Progenitor cell of endocrine pancreas (in vitro differentiated cells): ENCODE measurements at regions not wholly inside any gene's neighbourhood (a gene's known extent, or its start where the extent isn't known, plus 50 kb on each side); places are given as distances from the start of the nearest gene placed in this dataset.

Source experiments
- DNase-seq: peaks from one replicate; pipeline ENCODE4 v3.0.0; 2021; ENCODE audit warnings: low spot score; ENCODE audit not compliant: unreplicated experiment
- H3K27ac Mint-ChIP-seq: 2 replicates; pipeline ENCODE4 v1.8.0; 2021; ENCODE audit warnings: mild to moderate bottlenecking, moderate library complexity, mixed read lengths
- H3K27me3 Mint-ChIP-seq: 2 replicates; pipeline ENCODE4 v1.8.0; 2021; ENCODE audit warnings: mixed read lengths
- H3K36me3 Mint-ChIP-seq: 2 replicates; pipeline ENCODE4 v1.8.0; 2022; ENCODE audit warnings: mixed read lengths; ENCODE audit not compliant: insufficient read depth
- H3K4me1 Mint-ChIP-seq: 2 replicates; pipeline ENCODE4 v1.8.0; 2021; ENCODE audit warnings: low read depth, mixed read lengths
- H3K4me3 Mint-ChIP-seq: 2 replicates; pipeline ENCODE4 v1.8.0; 2021; ENCODE audit warnings: low read depth, mild to moderate bottlenecking, moderate library complexity, mixed read lengths
- H3K9me3 Mint-ChIP-seq: 2 replicates; pipeline ENCODE4 v1.8.0; 2021; ENCODE audit warnings: low read depth, mixed read lengths
- CTCF ChIP-seq: fragments of 200-600 bp; sonication (generic); IDR thresholded peaks from one replicate; pipeline ENCODE4 v1.5.0; 2021; ENCODE audit warnings: antibody characterized with exemption, mild to moderate bottlenecking; ENCODE audit not compliant: unreplicated experiment

GRCh38 chr6:101080597-101080996 lies 199.5 kb upstream of the ASCC3 start:
- Mint-ChIP-seq H3K4me3 (no peak overlapping the region), H3K4me1 (peaks cover 29% of the 10 kb centered on the region), H3K27ac (no peak overlapping the region), H3K27me3 (no peaks in the 10 kb centered on the region), H3K36me3 (no peaks in the 10 kb centered on the region), H3K9me3 (peaks cover 14% of the 10 kb centered on the region)
- DNase-seq = no peak
- TF ChIP-seq CTCF = no peak

- TF ChIP-seq CTCF = no peak
- Mint-ChIP-seq H3K4me1 (peaks cover 36% of the 10 kb centered on the region), H3K4me3 (no peak overlapping the region), H3K36me3 (no peaks in the 10 kb centered on the region), H3K9me3 (no peaks in the 10 kb centered on the region), H3K27ac (peak overlapping the region; percentile 38), H3K27me3 (peaks cover 3% of the 10 kb centered on the region)
- DNase-seq = no peak
Measured at GRCh38 chr6:101083533-101084175, 202.5 kb upstream of the ASCC3 start.

- DNase-seq = no peak
- H3K27ac Mint-ChIP-seq = peak overlapping the region; percentile 44
- no peak overlapping the region for H3K4me3 Mint-ChIP-seq
- H3K4me1 Mint-ChIP-seq = peaks cover 32% of the 10 kb centered on the region
- H3K27me3 Mint-ChIP-seq = peaks cover 5% of the 10 kb centered on the region
- H3K9me3 Mint-ChIP-seq = peaks cover 2% of the 10 kb centered on the region
- TF ChIP-seq CTCF = no peak
- no peaks in the 10 kb centered on the region for H3K36me3 Mint-ChIP-seq
Measured at GRCh38 chr6:101085327-101085726, 204.2 kb upstream of the ASCC3 start.

- H3K9me3 Mint-ChIP-seq = peaks cover 9% of the 10 kb centered on the region
- peaks cover 5% of the 10 kb centered on the region for H3K27me3 Mint-ChIP-seq
- no peak overlapping the region for H3K4me3 Mint-ChIP-seq
- DNase-seq = no peak
- H3K36me3 Mint-ChIP-seq = peaks cover 3% of the 10 kb centered on the region
- H3K27ac Mint-ChIP-seq = no peak overlapping the region
- peaks cover 25% of the 10 kb centered on the region for H3K4me1 Mint-ChIP-seq
- TF ChIP-seq CTCF = no peak
Measured at GRCh38 chr6:101086473-101086872, 205.3 kb upstream of the ASCC3 start.

- Mint-ChIP-seq H3K36me3 (peaks cover 3% of the 10 kb centered on the region), H3K27ac (no peak overlapping the region), H3K4me3 (no peak overlapping the region), H3K27me3 (peaks cover 5% of the 10 kb centered on the region), H3K9me3 (peaks cover 9% of the 10 kb centered on the region), H3K4me1 (peaks cover 18% of the 10 kb centered on the region)
- no peak for TF ChIP-seq CTCF
- DNase-seq = no peak
Measured at GRCh38 chr6:101088594-101088993, 207.5 kb upstream of the ASCC3 start.
